Skeletal muscle tissue (tissue), 3 donors: ENCODE measurements at regions not wholly inside any gene's neighbourhood (a gene's known extent, or its start where the extent isn't known, plus 50 kb on each side); places are given as distances from the start of the nearest gene placed in this dataset.

Experiments
- H3K27ac ChIP-seq: one replicate; pipeline ENCODE4 v1.7.0; 2013; ENCODE audit warnings: mild to moderate bottlenecking, low read depth, low read length, inconsistent platforms
- H3K27me3 ChIP-seq, 3 donors: one replicate each; pipeline ENCODE4 v1.7.0; 2013; ENCODE audit warnings: low read length in 3 of 3; ENCODE audit not compliant: control insufficient read depth in 3 of 3, insufficient read depth in 3 of 3
- H3K36me3 ChIP-seq, 3 donors: one replicate each; pipeline ENCODE4 v1.7.0; 2013; ENCODE audit warnings: low read length in 3 of 3; ENCODE audit not compliant: control insufficient read depth in 3 of 3, insufficient read depth in 3 of 3
- H3K4me1 ChIP-seq, 3 donors: one replicate each; pipeline ENCODE4 v1.7.0; 2013; ENCODE audit warnings: low read length in 3 of 3, mild to moderate bottlenecking in 3 of 3; ENCODE audit not compliant: control insufficient read depth in 3 of 3, insufficient read depth in 3 of 3
- H3K4me3 ChIP-seq, 3 donors: one replicate each; pipeline ENCODE4 v1.7.0; 2013; ENCODE audit warnings: low read length in 3 of 3
- H3K9ac ChIP-seq, 3 donors: one replicate each; pipeline ENCODE4 v1.7.0; 2013; ENCODE audit warnings: low read length in 3 of 3, mild to moderate bottlenecking in 3 of 3, moderate library complexity in 2 of 3, low read depth in 1 of 3
- H3K9me3 ChIP-seq, 3 donors: one replicate each; pipeline ENCODE4 v1.7.0; 2013; ENCODE audit warnings: low read length in 3 of 3; ENCODE audit not compliant: control insufficient read depth in 3 of 3
- donor health status: Osteomylitis.

GRCh38 chr2:174697255-174697654, 67.0 kb downstream of the CHRNA1 start:
- no peak overlapping the region for H3K4me3 ChIP-seq
- no peaks in the 10 kb centered on the region for H3K4me1 ChIP-seq
- H3K27me3 ChIP-seq: no peaks in the 10 kb centered on the region
- H3K27ac ChIP-seq: no peak overlapping the region
- H3K36me3 ChIP-seq: no peaks in the 10 kb centered on the region
- H3K9ac ChIP-seq: no peak overlapping the region
- H3K9me3 ChIP-seq: no peaks in the 10 kb centered on the region

DNA sequence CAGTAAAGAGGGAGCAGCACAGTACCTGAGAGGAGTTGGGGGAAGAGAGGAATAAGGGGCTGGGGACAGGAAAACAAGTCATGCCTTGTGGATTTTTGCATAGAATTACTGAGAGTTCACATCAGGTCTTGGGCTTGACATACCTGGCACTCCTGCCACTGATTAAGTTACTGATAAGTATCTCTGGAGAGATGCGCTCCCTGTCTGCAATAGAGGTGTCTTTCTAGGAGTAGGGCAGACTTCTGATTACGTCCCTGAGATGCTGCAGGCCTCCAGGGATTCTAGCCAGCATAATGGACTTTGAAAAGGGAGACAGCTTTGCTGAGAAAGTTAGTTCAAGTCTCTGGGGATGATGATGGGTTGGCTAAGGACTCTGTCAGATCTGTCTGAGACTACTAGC, 69.4 kb downstream of the CHRNA1 start:
- H3K27ac ChIP-seq: no peak overlapping the region
- H3K4me1 ChIP-seq: no peaks in the 10 kb centered on the region
- no peak overlapping the region for H3K9ac ChIP-seq
- H3K9me3 ChIP-seq: no peaks in the 10 kb centered on the region
- H3K4me3 ChIP-seq: no peak overlapping the region
- H3K27me3 ChIP-seq: peaks cover 0 to 2% (median 0%) of the 10 kb centered on the region in 3 donors
- H3K36me3 ChIP-seq: no peaks in the 10 kb centered on the region

DNA sequence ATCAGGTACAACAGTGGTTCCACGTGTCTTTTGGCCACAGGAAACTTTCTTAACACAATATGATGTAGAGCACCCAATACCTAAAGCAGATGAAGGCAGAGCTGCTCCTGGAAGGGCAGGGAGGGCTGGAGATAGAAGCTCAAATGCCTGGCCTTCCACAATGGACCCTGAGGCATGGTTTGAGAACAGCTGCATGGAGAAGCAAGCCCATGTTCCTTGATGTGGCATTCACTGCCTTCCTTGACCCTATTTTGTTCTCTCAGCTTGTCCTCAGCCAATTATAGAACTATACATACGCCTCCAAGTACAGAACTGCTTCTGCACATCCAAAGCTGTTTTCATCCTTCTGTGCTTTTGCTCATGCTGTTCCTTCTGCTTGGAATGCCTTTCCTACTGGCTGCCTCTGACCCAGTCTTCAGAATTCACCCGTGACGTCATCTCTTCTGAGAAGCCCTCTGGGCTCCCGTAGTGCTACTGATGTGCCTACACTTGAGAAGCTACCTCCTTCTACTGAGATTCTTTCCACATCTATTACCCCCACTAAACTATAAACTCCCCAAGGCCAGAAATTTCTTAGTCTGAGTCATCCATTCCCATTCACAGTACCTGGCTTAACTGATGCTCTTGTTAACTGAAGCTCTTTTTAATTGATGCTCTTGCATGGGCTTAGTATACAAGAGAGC, 69.9 kb downstream of the CHRNA1 start:
- H3K4me3 ChIP-seq: no peak overlapping the region

DNA sequence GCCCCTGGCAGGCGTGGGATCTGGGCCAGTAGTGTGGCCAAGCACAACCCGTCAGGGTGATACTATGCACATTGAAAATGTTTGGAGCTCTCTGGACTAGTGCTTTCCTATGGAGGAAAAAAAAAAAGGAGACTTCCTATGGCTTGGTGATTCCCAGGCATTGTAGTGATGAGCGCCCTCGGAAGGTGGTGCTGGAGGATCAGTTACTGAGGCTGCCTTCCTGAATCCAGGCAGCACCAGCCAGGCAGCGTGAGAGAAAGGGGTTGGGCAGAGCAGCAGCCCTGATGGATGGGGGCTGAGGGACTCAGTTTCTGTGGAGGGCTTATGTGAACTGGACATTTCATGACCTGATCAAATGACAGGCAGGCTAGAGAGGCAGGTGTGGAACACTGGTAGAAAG, 70.9 kb downstream of the CHRNA1 start:
- peaks cover 0 to 2% (median 0%) of the 10 kb centered on the region in 3 donors for H3K27me3 ChIP-seq
- no peak overlapping the region for H3K9ac ChIP-seq
- H3K36me3 ChIP-seq: no peaks in the 10 kb centered on the region
- H3K9me3 ChIP-seq: no peaks in the 10 kb centered on the region
- H3K4me1 ChIP-seq: no peaks in the 10 kb centered on the region
- no peak overlapping the region for H3K4me3 ChIP-seq
- H3K27ac ChIP-seq: no peak overlapping the region

More for the DNA sequence above, 69.9 kb downstream of the CHRNA1 start:
- Histone ChIP-seq H3K36me3 (no peaks in the 10 kb centered on the region), H3K27me3 (peaks cover 0 to 2% (median 0%) of the 10 kb centered on the region in 3 donors), H3K27ac (no peak overlapping the region), H3K9ac (no peak overlapping the region), H3K4me1 (no peaks in the 10 kb centered on the region), H3K9me3 (no peaks in the 10 kb centered on the region)

GRCh38 chr2:174692256-174692919, 71.9 kb downstream of the CHRNA1 start:
- H3K4me1 ChIP-seq: no peaks in the 10 kb centered on the region
- H3K27ac ChIP-seq: no peak overlapping the region
- no peaks in the 10 kb centered on the region for H3K9me3 ChIP-seq
- H3K9ac ChIP-seq: no peak overlapping the region
- H3K4me3 ChIP-seq: no peak overlapping the region
- no peaks in the 10 kb centered on the region for H3K36me3 ChIP-seq
- peaks cover 0 to 2% (median 0%) of the 10 kb centered on the region in 3 donors for H3K27me3 ChIP-seq

DNA sequence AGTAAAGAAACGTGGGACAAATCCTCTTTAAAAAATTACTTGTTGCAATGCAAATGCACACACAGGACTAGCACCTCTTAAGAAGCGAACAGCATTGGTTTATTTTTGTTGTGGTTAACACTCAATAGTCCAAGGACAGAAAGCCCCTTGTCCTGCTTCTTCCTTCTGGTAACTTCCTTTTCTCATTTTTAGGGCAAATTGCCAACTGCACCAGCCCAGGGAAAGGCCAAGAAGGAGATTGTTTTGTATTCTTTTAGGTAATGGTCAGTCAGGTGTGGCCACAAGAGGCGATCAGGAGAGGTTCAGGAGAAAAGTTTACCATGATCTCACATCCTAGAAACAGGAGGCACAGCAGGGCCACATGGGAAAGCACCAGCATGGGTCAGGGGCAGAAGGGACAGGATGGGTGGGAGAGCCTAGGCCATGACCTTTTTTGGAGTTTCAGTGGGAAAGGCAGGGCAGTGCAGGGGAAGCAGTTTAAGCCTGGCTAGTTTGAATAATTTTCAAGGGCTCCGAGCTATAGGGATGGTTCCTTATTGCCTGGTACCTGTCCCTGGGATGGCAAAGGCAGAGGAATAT, 73.0 kb downstream of the CHRNA1 start:
- Histone ChIP-seq H3K27me3 (peaks cover 0 to 2% (median 0%) of the 10 kb centered on the region in 3 donors), H3K27ac (no peak overlapping the region), H3K4me1 (no peaks in the 10 kb centered on the region), H3K4me3 (no peak overlapping the region), H3K9ac (no peak overlapping the region), H3K36me3 (no peaks in the 10 kb centered on the region), H3K9me3 (no peaks in the 10 kb centered on the region)

DNA sequence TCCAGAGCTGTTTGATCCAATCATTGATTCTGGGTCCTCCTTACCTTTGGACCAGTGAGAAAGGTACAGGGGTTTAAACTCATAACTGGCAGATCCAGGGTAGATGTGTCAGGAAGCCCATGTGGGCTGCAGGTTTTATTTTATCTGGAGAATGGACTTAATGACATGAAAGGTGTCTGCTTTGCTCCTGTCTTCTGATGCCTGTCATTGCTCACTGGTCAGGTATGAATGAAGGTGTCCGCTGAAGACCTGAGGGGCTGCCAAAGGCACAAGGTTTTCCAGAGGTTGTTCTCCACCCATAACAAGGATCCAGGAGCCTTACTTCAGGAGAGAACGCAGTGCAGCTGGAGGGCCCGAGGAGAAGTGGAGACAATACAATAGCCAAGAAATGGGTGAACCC, 74.2 kb downstream of the CHRNA1 start:
- Histone ChIP-seq H3K36me3 (no peaks in the 10 kb centered on the region), H3K9ac (no peak overlapping the region), H3K9me3 (no peaks in the 10 kb centered on the region), H3K27me3 (peaks cover 0 to 2% (median 0%) of the 10 kb centered on the region in 3 donors), H3K4me1 (no peaks in the 10 kb centered on the region), H3K4me3 (no peak overlapping the region), H3K27ac (no peak overlapping the region)

GRCh38 chr2:174688079-174688478, 76.2 kb downstream of the CHRNA1 start:
- no peak overlapping the region for H3K9ac ChIP-seq
- H3K36me3 ChIP-seq: no peaks in the 10 kb centered on the region
- H3K27me3 ChIP-seq: peaks cover 0 to 11% (median 4%) of the 10 kb centered on the region in 3 donors
- H3K4me1 ChIP-seq: peaks cover 3 to 4% (median 4%) of the 10 kb centered on the region in 3 donors
- no peak overlapping the region for H3K4me3 ChIP-seq
- H3K27ac ChIP-seq: no peak overlapping the region
- no peaks in the 10 kb centered on the region for H3K9me3 ChIP-seq

DNA sequence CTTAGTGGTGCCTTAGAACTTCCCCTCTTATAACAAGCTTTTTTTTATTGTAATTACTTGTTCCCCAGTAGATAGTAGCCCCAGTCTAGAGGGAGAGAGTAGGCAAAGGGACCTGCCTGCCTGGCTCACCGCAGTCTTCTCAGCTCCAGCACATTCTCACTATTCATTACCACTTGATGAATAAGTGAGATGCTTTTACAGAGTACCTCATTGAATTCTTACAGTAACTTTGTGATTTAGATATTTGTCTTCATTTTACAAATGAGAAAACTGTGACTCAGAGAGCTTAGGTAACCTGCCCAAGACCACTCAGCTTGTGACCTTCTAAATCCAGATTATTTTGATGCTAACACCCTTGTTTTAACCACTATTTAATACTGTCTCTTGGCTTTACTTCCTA, 77.8 kb downstream of the CHRNA1 start:
- H3K4me3 ChIP-seq: no peak overlapping the region
- H3K27me3 ChIP-seq: peaks cover 0 to 14% (median 12%) of the 10 kb centered on the region in 3 donors
- no peaks in the 10 kb centered on the region for H3K9me3 ChIP-seq
- H3K27ac ChIP-seq: no peak overlapping the region
- H3K4me1 ChIP-seq: peaks cover 6 to 10% (median 8%) of the 10 kb centered on the region in 3 donors
- H3K36me3 ChIP-seq: no peaks in the 10 kb centered on the region
- H3K9ac ChIP-seq: no peak overlapping the region

DNA sequence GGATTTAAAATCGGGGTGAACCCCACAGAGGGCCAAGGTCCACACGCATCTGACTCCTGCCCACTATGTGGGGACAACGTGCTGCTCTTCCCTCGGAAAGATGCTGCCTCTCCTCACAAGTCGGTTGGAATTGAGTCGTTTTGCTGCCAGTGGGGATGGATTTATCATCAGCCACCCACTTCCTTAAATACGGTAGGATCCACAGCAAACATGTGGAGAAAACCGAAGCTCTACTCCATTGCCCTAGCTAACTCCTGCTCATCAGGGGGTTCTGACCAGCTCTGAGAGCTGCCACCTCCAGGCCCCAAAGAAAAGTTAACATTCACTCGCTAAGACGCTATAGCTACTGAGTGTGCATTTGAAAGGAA, 80.9 kb downstream of the CHRNA1 start:
- Histone ChIP-seq H3K27ac (peak overlapping the region; percentile 48), H3K27me3 (peaks cover 0 to 21% (median 20%) of the 10 kb centered on the region in 3 donors), H3K36me3 (no peaks in the 10 kb centered on the region), H3K4me3 (peak overlapping the region; percentile 62 to 73 (median 67)), H3K9me3 (no peaks in the 10 kb centered on the region), H3K9ac (peak overlapping the region; percentile 51 to 73 (median 57)), H3K4me1 (peaks cover 9 to 24% (median 18%) of the 10 kb centered on the region in 3 donors)
